PFSK-1 (cell line): ENCODE measurements at regions not wholly inside any gene's neighbourhood (a gene's known extent, or its start where the extent isn't known, plus 50 kb on each side); places are given as distances from the start of the nearest gene placed in this dataset.

Experiments used
- FOXP2 ChIP-seq: optimal IDR thresholded peaks from 2 replicates; pipeline ENCODE3; 2011; ENCODE audit warnings: borderline replicate concordance, control low read depth, inconsistent platforms; ENCODE audit not compliant: insufficient read depth; ENCODE audit errors: extremely low read length, extremely low read depth
- POLR2AphosphoS5 ChIP-seq: IDR thresholded peaks from 2 replicates; pipeline ENCODE4 v1.6.1; 2012; ENCODE audit warnings: low read depth, mild to moderate bottlenecking, control low read depth, low read length, moderate library complexity
- SIN3A ChIP-seq: IDR thresholded peaks from 2 replicates; pipeline ENCODE4 v1.6.1; 2012; ENCODE audit warnings: mild to moderate bottlenecking, low read length, moderate library complexity, borderline replicate concordance; ENCODE audit not compliant: insufficient read depth
- TAF1 ChIP-seq: IDR thresholded peaks from 2 replicates; pipeline ENCODE4 v1.6.1; 2012; ENCODE audit warnings: low read length, control low read depth, borderline replicate concordance; ENCODE audit not compliant: insufficient read depth
- TF ChIP-seq, protein P1 (sequence below), 2 experiments: IDR thresholded peaks; 2 replicates each; pipeline versions ENCODE4 v1.6.1 to v1.8.0; 2011 to 2012; ENCODE audit warnings: low read depth in 2 of 2, low read length in 2 of 2, control low read depth in 1 of 2, inconsistent platforms in 1 of 2, mild to moderate bottlenecking in 1 of 2, moderate library complexity in 1 of 2; ENCODE audit not compliant: insufficient read depth in 1 of 2

DNA sequence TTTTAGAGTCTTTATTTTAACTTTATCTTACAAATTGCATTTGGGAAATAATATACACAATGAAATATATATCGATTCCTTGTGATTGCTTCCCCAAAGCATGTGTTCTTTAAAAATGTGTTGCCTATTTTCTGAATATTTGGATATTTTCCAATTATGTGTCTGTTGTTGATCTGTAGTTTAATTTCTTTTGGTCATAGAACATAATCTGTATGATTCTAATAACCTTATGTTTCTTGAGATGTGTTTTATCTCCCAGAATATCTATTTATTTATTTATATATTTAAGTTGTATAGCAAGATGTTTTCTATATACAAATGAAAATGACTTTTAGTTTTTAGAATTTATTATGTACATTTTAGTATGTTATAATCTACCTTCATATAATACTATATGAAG lies 710.8 kb upstream of the PCDH20 start:
- TF ChIP-seq FOXP2, result no peak
- no peak for TF ChIP-seq POLR2AphosphoS5
- no peak for TF ChIP-seq SIN3A

DNA sequence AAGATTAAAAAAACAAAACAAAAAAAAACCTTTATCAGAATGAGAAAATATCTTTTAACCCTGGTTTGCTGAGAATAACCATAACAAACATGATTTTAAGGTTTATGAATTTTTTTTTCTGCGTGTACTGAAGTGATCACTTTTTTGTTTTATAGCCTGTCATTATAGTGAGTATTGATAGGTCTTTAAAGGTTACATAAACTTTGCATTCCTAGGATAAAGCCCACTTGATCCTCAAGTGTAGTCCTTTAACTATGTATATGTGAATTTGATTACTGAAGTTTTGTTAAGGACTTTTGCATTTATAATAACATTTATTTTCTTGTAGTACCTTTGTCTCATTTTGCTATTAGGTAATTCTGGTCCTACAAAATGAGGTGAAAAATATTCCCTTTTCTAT lies 709.8 kb upstream of the PCDH20 start:
- TF ChIP-seq POLR2AphosphoS5 (no peak), FOXP2 (no peak), SIN3A (no peak), TAF1 (no peak)
- TF ChIP-seq, protein P1, sequence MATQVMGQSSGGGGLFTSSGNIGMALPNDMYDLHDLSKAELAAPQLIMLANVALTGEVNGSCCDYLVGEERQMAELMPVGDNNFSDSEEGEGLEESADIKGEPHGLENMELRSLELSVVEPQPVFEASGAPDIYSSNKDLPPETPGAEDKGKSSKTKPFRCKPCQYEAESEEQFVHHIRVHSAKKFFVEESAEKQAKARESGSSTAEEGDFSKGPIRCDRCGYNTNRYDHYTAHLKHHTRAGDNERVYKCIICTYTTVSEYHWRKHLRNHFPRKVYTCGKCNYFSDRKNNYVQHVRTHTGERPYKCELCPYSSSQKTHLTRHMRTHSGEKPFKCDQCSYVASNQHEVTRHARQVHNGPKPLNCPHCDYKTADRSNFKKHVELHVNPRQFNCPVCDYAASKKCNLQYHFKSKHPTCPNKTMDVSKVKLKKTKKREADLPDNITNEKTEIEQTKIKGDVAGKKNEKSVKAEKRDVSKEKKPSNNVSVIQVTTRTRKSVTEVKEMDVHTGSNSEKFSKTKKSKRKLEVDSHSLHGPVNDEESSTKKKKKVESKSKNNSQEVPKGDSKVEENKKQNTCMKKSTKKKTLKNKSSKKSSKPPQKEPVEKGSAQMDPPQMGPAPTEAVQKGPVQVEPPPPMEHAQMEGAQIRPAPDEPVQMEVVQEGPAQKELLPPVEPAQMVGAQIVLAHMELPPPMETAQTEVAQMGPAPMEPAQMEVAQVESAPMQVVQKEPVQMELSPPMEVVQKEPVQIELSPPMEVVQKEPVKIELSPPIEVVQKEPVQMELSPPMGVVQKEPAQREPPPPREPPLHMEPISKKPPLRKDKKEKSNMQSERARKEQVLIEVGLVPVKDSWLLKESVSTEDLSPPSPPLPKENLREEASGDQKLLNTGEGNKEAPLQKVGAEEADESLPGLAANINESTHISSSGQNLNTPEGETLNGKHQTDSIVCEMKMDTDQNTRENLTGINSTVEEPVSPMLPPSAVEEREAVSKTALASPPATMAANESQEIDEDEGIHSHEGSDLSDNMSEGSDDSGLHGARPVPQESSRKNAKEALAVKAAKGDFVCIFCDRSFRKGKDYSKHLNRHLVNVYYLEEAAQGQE (IDR thresholded peaks at IDR 0.05; ENCODE audit: insufficient read depth in 1 of 2, low read depth in 2 of 2, low read length in 2 of 2), result no peak

DNA sequence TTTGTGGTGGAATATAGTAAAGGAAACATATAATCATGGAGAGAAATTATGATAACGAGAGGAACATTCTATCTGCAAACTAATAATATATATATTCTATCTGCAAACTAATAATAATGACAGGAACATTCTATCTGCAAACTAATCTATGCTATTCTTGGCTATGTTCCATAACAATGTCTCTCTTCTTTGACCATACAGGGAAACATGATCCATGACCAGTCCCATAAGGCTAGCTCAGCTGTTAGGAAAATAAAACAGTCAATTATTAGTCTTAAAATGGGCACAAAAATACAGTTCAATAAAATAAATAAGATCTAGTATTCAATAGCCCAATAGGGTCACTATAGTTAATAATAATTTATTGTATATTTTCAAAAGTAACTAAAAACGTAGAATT lies 707.8 kb upstream of the PCDH20 start:
- no peak for TF ChIP-seq SIN3A
- TF ChIP-seq, protein P1 (IDR thresholded peaks at IDR 0.05; ENCODE audit: insufficient read depth in 1 of 2, low read depth in 2 of 2, low read length in 2 of 2), result no peak
- no peak for TF ChIP-seq POLR2AphosphoS5
- TF ChIP-seq TAF1, result no peak
- no peak for TF ChIP-seq FOXP2

DNA sequence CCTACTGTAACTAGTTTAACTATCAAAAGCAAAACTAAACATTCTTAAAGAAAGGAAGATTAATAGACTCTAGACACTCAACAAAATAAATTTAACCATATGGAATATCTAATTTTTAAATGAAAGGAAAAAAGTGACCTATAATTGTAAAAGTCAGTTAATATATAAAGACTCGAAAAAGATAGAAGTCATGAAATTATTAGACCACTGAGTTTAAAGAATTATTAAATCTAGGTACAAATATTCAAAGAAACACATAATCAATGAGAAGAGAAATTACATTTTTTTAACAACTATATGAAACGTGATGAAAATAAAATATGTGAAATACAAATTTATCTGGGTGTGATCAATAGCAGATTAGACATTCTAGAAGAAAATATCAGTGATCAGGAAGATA lies 706.8 kb upstream of the PCDH20 start:
- TF ChIP-seq POLR2AphosphoS5 (no peak), FOXP2 (no peak), SIN3A (no peak), TAF1 (no peak)
- TF ChIP-seq, protein P1 (IDR thresholded peaks at IDR 0.05; ENCODE audit: insufficient read depth in 1 of 2, low read depth in 2 of 2, low read length in 2 of 2), result no peak

DNA sequence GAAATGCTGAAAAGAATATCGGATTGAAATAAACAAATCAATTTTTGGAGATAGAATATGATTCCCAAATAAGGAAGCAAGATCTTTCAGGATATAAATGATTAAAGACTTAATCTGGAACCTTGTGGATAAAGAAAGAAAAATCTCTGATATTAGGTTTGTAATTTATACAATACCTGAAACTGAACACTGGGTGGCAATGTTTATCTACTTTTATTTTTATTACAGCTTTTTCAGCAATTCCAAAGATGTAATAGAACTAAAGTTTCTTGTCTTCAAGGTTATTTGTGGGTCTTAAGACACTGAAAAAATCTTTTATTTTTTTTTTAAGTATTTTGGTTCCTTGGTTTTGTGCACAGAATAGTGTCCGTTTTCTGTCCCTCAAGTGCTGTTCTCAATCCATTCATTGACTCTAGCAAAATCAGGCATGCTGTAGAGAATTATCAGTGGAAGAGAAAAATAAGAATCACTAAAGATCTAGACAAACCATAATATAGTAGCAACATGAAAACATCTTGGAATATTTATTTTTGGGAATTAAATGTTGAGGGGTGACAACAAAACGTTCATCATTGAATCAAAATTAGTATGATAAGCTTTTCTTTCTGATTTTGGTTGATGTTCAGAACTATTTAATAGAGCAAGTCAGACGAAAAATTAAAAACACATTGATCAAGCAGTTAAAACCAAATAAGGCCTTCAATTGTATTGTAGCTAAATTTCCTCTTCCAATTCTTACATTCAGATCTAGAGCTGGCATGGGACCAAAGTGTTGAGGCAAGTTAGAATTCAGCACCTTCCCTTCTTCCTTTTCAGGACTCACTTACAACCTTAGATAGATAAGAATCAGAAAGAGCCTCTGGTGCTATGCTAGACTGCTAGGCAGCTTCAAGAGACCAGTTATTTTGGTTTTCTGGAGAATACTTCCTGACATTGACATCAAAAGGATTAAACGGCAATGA lies 704.4 kb upstream of the PCDH20 start:
- TF ChIP-seq SIN3A (no peak), TAF1 (no peak), POLR2AphosphoS5 (no peak), FOXP2 (no peak)
- TF ChIP-seq, protein P1 (IDR thresholded peaks at IDR 0.05; ENCODE audit: insufficient read depth in 1 of 2, low read depth in 2 of 2, low read length in 2 of 2), result no peak
